HG03139 (cell line): ENCODE measurements at regions not wholly inside any gene's neighbourhood (a gene's known extent, or its start where the extent isn't known, plus 50 kb on each side); places are given as distances from the start of the nearest gene placed in this dataset.
A peak's percentile ranks its signal among the peaks of the same experiment; 100 is the strongest.
"Not testable (repeated sequence)": the region's sequence is repeated elsewhere in the genome, so short reads cannot be mapped to it uniquely, and the experiment has no call there.

Source experiments
- ATAC-seq: cut with Tn5 transposase; IDR thresholded peaks from one replicate; pipeline ENCODE4 v1.9.1; 2021; ENCODE audit not compliant: unreplicated experiment

DNA sequence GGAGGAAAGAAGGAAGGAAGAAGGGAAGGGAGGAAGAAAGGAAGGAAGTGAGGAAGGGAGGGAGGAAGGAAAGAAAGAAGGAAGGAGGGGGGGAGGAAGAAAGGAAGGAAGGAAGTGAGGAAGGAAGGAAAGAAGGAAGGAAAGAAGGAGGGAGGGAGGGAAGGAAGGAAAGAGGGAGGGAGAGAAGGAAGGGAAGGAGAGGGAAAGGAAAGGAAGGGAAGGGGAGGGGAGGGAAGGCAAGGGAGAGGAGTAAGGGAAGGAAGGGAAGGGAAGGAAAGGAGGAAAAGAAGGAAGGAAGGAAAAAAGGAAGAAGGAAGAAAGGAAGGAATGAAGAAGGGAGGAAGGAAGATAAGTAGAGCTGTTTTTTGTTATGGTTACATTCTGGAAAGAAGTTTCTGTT is 141.2 kb downstream of the LRRC3B start:
- ATAC-seq: no peak

DNA sequence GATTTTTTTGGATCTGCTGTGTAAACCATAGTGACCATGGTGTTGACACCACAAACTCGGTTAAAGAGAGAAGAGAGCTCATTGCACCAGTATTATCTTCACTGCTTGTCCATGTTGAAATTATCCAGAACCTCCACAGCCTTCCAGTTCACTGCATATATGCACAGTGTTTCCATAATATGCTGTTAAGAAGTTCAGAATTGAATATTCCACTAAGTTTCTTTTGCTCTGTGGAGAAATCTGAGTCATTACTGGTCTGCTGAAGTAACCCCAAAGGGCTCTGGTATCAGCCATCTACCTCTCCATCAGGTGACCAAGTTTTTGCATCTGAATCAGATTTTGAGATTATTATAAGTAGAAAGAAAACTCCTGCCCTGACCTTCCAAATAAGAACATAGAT is 143.5 kb downstream of the LRRC3B start:
- no peak for ATAC-seq

DNA sequence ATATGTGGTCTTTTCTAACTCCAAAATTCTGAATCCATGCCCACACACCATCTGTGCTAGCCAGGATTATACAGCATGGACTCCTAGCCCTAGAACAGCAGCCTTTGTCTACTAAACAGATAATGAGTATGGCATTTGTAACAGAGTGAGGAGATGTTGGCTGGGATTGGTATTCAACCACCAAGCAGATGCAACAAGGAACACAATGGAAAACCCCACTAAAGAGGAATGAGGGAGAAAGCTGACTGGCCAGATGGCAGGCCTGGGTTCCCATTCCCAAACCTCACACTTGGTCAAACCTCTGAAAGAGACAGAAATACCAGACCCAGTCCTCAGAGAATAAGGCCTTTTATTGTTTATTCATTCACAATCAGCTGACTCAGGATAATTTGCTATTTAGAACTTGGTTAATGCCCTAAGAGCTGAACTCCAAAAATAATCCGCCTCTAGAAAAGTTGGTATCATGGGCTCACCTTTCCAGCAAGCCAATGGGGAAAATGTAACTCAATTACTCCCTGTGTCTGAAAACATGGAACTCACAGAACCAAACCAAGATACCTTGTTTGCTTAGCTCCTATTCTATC is 145.6 kb downstream of the LRRC3B start:
- ATAC-seq: no peak

DNA sequence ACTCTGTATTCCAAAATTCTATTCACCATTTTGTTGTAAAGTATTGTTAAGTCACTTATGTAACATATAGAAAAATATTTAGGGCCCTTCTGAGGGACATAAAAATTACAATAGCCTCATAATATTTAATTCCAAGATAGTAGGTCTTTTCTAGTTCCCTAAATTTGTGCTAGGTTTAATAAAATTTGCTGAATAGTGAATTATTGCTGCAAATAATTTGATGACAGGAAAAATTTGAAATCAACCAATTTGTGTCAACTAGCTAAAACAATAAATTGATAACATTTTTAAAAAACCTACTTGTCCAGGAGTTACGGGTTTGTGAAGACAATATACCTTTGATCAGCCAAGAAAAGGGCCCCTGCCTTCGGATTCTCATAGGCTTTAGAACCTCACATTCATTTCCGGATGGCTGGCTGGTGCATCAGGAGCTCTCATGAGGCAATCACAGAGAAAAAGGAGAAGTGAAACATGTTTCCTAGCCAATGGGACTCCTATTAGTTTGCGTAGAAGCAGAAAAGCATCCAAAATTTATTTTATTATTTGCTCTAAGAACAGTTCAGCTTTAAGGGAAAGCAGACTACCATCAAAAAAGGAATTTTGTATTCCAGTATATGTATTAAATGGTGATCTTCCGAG is 177.2 kb downstream of the LRRC3B start:
- no peak for ATAC-seq

DNA sequence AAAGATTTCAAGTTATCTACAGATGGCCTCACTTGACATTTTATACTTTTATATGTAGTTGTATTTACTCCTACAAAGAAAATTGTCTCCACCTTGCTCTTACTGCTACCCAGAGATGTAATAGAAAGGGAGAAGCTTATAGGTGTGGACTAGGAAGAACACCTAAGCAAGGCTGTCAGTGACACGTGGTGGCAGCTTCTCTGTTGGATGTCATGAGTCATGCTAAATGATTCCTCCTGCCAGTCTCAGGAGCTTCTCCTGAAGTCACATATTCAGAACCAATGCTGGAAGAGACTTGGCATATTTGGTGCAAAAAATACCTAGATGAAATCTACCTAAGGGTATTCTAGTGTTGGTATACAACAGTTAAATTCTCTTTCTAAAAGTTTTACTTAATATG is 184.7 kb downstream of the LRRC3B start:
- ATAC-seq: no peak

DNA sequence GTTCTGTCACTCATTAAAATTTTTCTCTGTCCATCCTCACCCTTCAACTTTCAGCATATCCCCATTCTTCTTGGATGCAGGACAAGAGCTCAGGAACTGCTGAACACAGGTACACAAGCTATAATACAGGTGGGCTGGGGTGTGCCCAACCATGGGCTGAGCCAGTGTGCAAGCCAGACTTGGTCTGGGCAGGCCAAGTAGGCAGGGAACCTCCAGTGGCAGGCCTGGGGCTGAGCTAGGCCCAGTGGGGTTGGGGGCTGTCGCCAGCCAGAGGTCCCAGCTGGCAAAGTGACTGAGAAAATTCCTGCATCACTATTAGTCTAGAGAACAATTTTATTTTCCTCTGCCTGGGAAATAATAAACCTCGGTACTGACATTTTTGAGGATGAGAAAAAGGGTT is 202.9 kb downstream of the LRRC3B start:
- ATAC-seq: no peak

DNA sequence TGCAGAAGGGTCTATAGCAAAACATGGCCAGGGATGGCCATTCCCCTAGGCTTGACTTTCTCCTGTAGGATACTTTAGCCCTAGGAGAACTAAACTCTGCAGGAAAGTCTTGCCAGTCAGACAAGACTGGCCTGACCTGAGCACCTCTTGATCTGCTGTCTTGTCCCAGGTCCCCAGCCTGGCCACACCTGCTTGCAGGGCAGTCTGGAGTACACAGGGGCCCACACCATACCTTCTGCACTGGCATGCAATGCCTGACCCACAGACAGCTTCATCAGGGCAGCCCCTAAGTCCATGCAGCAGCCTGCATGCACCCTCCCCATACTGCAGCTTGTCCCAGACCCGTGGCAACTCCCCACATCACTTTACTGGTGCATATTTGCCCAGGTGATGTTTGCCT is 204.6 kb downstream of the LRRC3B start:
- no peak for ATAC-seq

DNA sequence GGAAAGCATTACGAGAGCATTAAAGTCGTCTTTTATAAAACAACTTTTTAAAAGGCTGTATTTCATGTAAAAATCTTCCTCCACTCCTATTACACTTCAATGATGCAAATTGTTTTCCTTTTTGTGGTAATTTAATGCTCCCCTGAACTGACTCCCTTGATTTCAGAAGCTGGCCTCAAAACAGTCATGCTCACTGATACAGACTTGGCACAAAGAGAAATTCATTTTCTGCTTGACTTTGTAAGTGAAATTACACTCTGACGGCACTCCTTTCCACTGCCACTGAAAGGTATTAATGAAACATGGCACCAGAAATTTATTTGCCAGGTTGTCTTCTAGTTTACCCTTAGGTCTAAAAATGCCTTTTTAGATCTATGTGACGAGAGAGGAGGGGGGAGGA is 215.5 kb downstream of the LRRC3B start:
- no peak for ATAC-seq

- no peak for ATAC-seq
Observed at GRCh38 chr3:26839001-26839400, 216.4 kb downstream of the LRRC3B start.

DNA sequence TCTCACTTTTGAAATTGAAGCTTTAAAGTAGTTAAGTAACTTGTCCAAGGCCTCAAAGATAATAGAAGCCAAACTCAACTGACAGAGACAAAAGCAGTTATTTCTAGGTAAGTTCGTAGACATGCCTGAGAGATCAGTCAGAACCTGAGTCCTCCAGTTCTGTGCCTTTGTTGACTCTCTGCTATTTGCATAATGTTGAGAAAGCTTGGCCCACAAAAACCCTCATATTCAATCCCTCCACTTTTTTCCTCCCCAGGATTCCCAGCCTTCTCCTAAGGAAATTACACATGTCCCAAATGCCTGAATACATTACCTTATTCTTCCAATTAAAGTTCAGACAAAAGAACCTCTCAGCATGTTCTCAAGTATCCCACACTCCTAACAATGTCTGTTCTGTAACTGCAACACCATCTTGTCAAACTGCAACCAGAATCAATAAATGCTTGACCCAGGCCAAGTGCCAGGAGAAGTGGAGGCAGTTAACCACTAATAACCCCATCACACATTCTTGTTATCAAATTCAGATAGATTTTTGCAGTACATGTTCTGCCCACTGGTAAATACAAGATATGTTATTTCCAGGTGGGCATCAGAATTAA is 217.8 kb downstream of the LRRC3B start:
- no peak for ATAC-seq

DNA sequence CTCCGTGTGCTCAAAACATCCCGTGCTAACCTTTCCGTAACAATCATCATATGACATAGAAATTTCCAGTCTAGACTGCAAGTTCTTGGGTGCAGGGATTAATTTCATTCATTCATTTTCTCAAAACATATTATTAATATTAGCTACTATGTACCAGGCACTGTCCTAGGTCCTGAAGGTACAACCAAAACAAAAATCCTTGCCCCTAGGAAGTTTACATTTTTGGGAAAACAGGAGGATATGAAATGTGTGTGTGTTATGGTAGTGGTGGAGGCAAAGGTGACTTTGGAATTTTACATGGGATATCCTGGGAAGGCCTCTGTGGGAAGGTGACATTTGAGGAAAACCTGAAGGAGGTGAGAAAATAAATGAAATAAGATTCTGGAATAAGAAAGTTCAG is 222.6 kb downstream of the LRRC3B start:
- no peak for ATAC-seq

DNA sequence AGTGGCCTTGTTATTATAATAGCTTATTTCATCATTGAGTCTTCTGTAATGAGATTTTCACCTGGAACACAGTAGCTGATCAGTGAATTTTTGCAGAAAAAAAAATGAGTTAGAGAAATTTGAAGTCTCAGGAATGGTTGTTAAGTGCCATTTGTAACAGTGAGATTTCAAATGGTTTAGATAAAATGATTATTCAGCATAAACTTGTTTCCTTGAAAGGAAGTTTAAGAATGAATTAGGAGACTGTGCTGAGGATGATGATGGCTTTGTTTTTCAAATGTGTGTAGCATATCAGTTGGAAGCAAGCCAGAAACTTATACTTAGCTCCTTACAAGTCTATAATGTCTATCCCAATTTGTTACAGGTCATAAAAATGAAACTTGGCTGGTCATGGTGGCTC is 225.1 kb downstream of the LRRC3B start:
- ATAC-seq: no peak

- no peak for ATAC-seq
Observed at GRCh38 chr3:26894443-26894842, 271.9 kb downstream of the LRRC3B start.

DNA sequence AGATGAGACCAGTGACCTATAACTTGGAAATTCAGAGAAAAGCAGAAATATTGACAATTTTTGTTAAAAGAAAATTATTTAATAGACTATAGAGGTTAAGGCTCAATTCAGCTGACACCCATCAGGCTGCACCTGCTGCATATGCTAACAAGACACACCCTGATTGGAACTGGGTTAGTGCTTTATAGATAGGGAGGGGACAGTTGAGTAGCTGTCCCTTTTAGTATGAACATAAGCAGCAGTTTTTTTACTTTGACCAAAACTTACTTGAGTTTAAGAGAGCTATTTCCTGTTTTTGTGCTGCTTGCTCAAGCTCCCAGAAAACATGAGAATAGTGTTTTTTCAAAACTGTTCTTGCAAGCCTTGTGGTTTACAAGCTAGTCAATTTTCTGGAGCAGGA is 292.6 kb downstream of the LRRC3B start:
- ATAC-seq: no peak

- ATAC-seq: no peak
Observed at GRCh38 chr3:26920646-26921478, 298.3 kb downstream of the LRRC3B start.

DNA sequence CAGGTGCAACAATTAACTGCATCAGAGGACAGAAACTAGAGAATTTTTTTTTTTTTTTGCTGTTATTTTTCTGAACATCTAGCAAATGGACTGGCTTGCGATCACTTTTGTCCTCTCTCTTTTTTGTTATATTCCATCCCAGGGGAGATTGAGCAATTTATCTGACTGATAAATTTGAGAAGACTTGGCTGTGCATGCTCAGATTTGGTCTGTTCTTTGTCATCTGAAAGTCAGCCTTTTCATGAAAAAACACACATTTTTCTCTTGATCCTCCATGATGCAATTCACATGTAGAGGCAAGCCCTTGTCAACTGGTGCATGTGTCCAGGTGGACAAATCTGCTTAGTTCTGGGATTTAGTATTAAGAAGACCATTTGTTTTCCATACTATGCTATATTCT is 309.3 kb downstream of the LRRC3B start:
- ATAC-seq: no peak

- ATAC-seq: no peak
Observed at GRCh38 chr3:26932752-26933151, 310.2 kb downstream of the LRRC3B start.

DNA sequence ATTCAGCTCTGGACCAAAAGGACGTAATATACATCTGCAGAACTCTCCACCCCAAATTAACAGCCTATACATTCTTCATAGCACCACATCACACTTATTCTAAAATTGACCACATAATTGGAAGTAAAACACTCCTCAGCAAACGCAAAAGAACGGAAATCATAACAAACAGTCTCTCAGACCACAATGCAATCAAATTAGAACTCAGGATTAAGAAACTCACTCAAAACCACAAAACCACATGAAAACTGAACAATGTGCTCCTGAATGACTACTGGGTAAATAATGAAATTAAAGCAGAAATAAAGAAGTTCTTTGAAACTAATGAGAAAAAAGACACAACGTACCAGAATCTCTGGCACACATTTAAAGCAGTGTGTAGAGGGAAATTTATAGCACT is 322.9 kb downstream of the LRRC3B start:
- not testable (repeated sequence) for ATAC-seq

GRCh38 chr3:26960382-26960781 is 337.8 kb downstream of the LRRC3B start:
- ATAC-seq: no peak

GRCh38 chr3:26962492-26963360 is 340.2 kb downstream of the LRRC3B start:
- ATAC-seq: peak; percentile 85

- no peak for ATAC-seq
Observed at GRCh38 chr3:26963361-26963743, 340.8 kb downstream of the LRRC3B start.
